AG10803 (cell line): ENCODE measurements at regions not wholly inside any gene's neighbourhood (a gene's known extent, or its start where the extent isn't known, plus 50 kb on each side); places are given as distances from the start of the nearest gene placed in this dataset.

Source experiments
- DNase-seq: peaks from one replicate; pipeline ENCODE4 v3.0.0; 2010; ENCODE audit warnings: low read depth
- H3K4me3 ChIP-seq: 2 replicates; pipeline ENCODE4 v1.5.1; 2011; ENCODE audit warnings: mild to moderate bottlenecking, low read length, control low read depth
- TF ChIP-seq, protein P1 (sequence below): conservative IDR thresholded peaks from 2 replicates; pipeline ENCODE4 v1.5.1; 2011; ENCODE audit warnings: mild to moderate bottlenecking, low read length, control low read depth, inconsistent platforms

DNA sequence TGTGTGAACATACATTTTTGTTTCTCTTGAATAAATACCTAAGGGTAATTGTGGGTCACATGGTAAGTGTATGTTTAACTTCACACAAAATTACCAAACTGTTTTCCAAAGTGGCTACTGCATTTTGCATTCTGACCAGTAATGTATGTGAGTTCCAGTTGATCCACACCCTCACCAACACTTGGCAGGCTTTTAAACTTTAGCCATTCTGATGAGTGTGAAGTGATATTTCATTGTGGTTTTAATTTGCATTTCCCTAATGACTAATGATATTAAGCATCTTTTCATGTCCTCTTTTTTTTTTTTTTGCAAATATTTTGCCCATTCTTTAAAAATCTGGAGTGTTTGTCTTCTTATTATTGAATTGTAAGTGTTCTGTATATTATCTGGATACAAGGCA is 53.5 kb upstream of the MAST4 start:
- TF ChIP-seq, protein P1, sequence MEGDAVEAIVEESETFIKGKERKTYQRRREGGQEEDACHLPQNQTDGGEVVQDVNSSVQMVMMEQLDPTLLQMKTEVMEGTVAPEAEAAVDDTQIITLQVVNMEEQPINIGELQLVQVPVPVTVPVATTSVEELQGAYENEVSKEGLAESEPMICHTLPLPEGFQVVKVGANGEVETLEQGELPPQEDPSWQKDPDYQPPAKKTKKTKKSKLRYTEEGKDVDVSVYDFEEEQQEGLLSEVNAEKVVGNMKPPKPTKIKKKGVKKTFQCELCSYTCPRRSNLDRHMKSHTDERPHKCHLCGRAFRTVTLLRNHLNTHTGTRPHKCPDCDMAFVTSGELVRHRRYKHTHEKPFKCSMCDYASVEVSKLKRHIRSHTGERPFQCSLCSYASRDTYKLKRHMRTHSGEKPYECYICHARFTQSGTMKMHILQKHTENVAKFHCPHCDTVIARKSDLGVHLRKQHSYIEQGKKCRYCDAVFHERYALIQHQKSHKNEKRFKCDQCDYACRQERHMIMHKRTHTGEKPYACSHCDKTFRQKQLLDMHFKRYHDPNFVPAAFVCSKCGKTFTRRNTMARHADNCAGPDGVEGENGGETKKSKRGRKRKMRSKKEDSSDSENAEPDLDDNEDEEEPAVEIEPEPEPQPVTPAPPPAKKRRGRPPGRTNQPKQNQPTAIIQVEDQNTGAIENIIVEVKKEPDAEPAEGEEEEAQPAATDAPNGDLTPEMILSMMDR, result no peak
- no peak overlapping the region for H3K4me3 ChIP-seq
- no peak for DNase-seq
